IMR-90 (cell line): ENCODE measurements at regions not wholly inside any gene's neighbourhood (a gene's known extent, or its start where the extent isn't known, plus 50 kb on each side); places are given as distances from the start of the nearest gene placed in this dataset.
A peak's percentile ranks its signal among the peaks of the same experiment; 100 is the strongest.

Experiments used
- ATAC-seq: fragments of 200-7000 bp; cut with Tn5 transposase; 2 replicates; pipeline ENCODE4 v1.9.1; 2020; ENCODE audit warnings: low read depth, mild to moderate bottlenecking, moderate library complexity
- BruUV-seq: library from RNA; stranded (reverse); fragments of 400-500 nt; replicated peaks from 2 replicates; lab custom pipeline; 2021; lab: Mats Ljungman, UMichigan
- CTCF ChIA-PET: fragments of 300-600 bp; formaldehyde crosslinking; extraction: SDS; loops from one replicate; lab custom pipeline; 2021; ENCODE audit warnings: antibody characterized with exemption; lab: Yijun Ruan, JAX
- POLR2A ChIA-PET: fragments of 300-600 bp; sonication (Branson Sonifier 250); formaldehyde crosslinking; loops from one replicate; lab custom pipeline; 2022; ENCODE audit warnings: antibody characterized with exemption; ENCODE audit not compliant: unreplicated experiment; lab: Charles Lee
- DNase-seq: peaks from one replicate; pipeline ENCODE4 v3.0.0; 2013
- H2AFZ ChIP-seq: replicated peaks from 2 replicates; pipeline ENCODE3; 2013; ENCODE audit warnings: low read length, mild to moderate bottlenecking; ENCODE audit not compliant: poor library complexity
- H2AK5ac ChIP-seq: 2 replicates; pipeline ENCODE4 v1.6.1; 2013; ENCODE audit warnings: low read depth, low read length, inconsistent platforms
- H2AK9ac ChIP-seq: replicated peaks from 2 replicates; pipeline ENCODE3; 2013; ENCODE audit warnings: mild to moderate bottlenecking, low read depth, low read length, moderate library complexity; ENCODE audit not compliant: poor library complexity
- H2BK120ac ChIP-seq: 2 replicates; pipeline ENCODE4 v1.6.1; 2013; ENCODE audit warnings: low read depth, low read length, inconsistent platforms
- H2BK15ac ChIP-seq: 3 replicates; pipeline ENCODE4 v1.6.1; 2013; ENCODE audit warnings: low read depth, low read length, inconsistent platforms
- H2BK20ac ChIP-seq: 2 replicates; pipeline ENCODE4 v1.6.1; 2013; ENCODE audit warnings: low read depth, mild to moderate bottlenecking, inconsistent platforms, low read length, moderate library complexity
- H2BK5ac ChIP-seq: 2 replicates; pipeline ENCODE4 v1.6.1; 2013; ENCODE audit warnings: mild to moderate bottlenecking, low read depth, low read length, inconsistent platforms; ENCODE audit not compliant: poor library complexity, severe bottlenecking
- H3K14ac ChIP-seq: replicated peaks from 2 replicates; pipeline ENCODE4 v1.6.1; 2013; ENCODE audit warnings: low read depth, low read length, inconsistent platforms
- H3K18ac ChIP-seq: 2 replicates; pipeline ENCODE4 v1.6.1; 2013; ENCODE audit warnings: low read depth, low read length, control low read depth
- H3K23ac ChIP-seq: 2 replicates; pipeline ENCODE4 v1.6.1; 2013; ENCODE audit warnings: low read depth, low read length, inconsistent platforms
- H3K27ac ChIP-seq: 2 replicates; pipeline ENCODE4 v1.5.1; 2013; ENCODE audit warnings: mild to moderate bottlenecking, control low read depth, low read length; ENCODE audit not compliant: insufficient read depth
- H3K27me3 ChIP-seq: 2 replicates; pipeline ENCODE4 v1.6.1; 2013; ENCODE audit warnings: low read length; ENCODE audit not compliant: control insufficient read depth, insufficient read depth
- H3K36me3 ChIP-seq: 2 replicates; pipeline ENCODE4 v1.6.1; 2013; ENCODE audit warnings: low read length, mixed read lengths; ENCODE audit not compliant: control insufficient read depth, insufficient read depth
- H3K4ac ChIP-seq: 2 replicates; pipeline ENCODE4 v1.6.1; 2013; ENCODE audit warnings: low read depth, low read length, inconsistent platforms
- H3K4me1 ChIP-seq: 2 replicates; pipeline ENCODE4 v1.6.1; 2013; ENCODE audit warnings: low read length, mixed read lengths; ENCODE audit not compliant: control insufficient read depth, insufficient read depth
- H3K4me2 ChIP-seq: 2 replicates; pipeline ENCODE4 v1.6.1; 2013; ENCODE audit warnings: low read depth, mild to moderate bottlenecking, control low read depth, low read length, moderate library complexity
- H3K4me3 ChIP-seq: 2 replicates; pipeline ENCODE4 v1.5.1; 2013; ENCODE audit warnings: low read depth, mild to moderate bottlenecking, control low read depth, low read length, moderate library complexity; ENCODE audit not compliant: insufficient read depth
- H3K56ac ChIP-seq: 2 replicates; pipeline ENCODE4 v1.6.1; 2013; ENCODE audit warnings: low read length, inconsistent platforms; ENCODE audit not compliant: insufficient read depth; ENCODE audit errors: extremely low read depth
- H3K79me1 ChIP-seq, 2 experiments: 2 replicates each; pipeline ENCODE4 v1.6.1; 2013; ENCODE audit warnings: low read length in 2 of 2, inconsistent platforms in 1 of 2, low read depth in 1 of 2
- H3K9ac ChIP-seq: 2 replicates; pipeline ENCODE4 v1.6.1; 2013; ENCODE audit warnings: low read depth, low read length, control low read depth
- H3K9me1 ChIP-seq: 2 replicates; pipeline ENCODE4 v1.6.1; 2013; ENCODE audit warnings: low read length, inconsistent platforms; ENCODE audit not compliant: insufficient read depth
- H3K9me3 ChIP-seq: 2 replicates; pipeline ENCODE4 v1.6.1; 2013; ENCODE audit warnings: low read length; ENCODE audit not compliant: control insufficient read depth, insufficient read depth
- H4K20me1 ChIP-seq: 2 replicates; pipeline ENCODE4 v1.6.1; 2013; ENCODE audit warnings: low read length, inconsistent platforms; ENCODE audit not compliant: insufficient read depth
- H4K5ac ChIP-seq: 2 replicates; pipeline ENCODE4 v1.6.1; 2013; ENCODE audit warnings: mild to moderate bottlenecking, low read depth, low read length, control low read depth
- H4K8ac ChIP-seq, 2 experiments: 2 replicates each; pipeline ENCODE4 v1.6.1; 2013; ENCODE audit warnings: low read depth in 2 of 2, low read length in 2 of 2, control low read depth in 1 of 2, inconsistent platforms in 1 of 2
- H4K91ac ChIP-seq: 2 replicates; pipeline ENCODE4 v1.6.1; 2013; ENCODE audit warnings: low read depth, low read length, inconsistent platforms; ENCODE audit not compliant: insufficient read depth
- BHLHE40 ChIP-seq: fragments of 150-350 bp; IDR thresholded peaks from 2 replicates; pipeline ENCODE4 v1.6.1; 2016; ENCODE audit warnings: mild to moderate bottlenecking, low read depth, low read length
- CEBPB ChIP-seq: IDR thresholded peaks from 2 replicates; pipeline ENCODE4 v1.6.1; 2012; ENCODE audit warnings: low read depth, low read length, improper control_type of control experiment
- FOS ChIP-seq: fragments of 150-350 bp; IDR thresholded peaks from 2 replicates; pipeline ENCODE4 v1.6.1; 2016; ENCODE audit warnings: low read depth, low read length
- MXI1 ChIP-seq: IDR thresholded peaks from 2 replicates; pipeline ENCODE4 v1.6.1; 2012; ENCODE audit warnings: low read depth, mild to moderate bottlenecking, low read length, moderate library complexity, borderline replicate concordance
- NFE2L2 ChIP-seq: fragments of 150-350 bp; IDR thresholded peaks from 2 replicates; pipeline ENCODE4 v1.6.1; 2016; ENCODE audit warnings: low read depth, mild to moderate bottlenecking, low read length
- POLR2A ChIP-seq: IDR thresholded peaks from 2 replicates; pipeline ENCODE4 v1.6.1; 2012; ENCODE audit warnings: mild to moderate bottlenecking, low read depth, low read length
- RCOR1 ChIP-seq: IDR thresholded peaks from 2 replicates; pipeline ENCODE4 v1.6.1; 2012; ENCODE audit warnings: mild to moderate bottlenecking, low read length, improper control_type of control experiment; ENCODE audit not compliant: insufficient replicate concordance
- WGBS, 2 experiments: methylation state at CpG; one replicate each; pipeline versions ENCODE4 v1.1.5 to v1.1.7; 2013; ENCODE audit warnings: missing lambda C conversion rate in 2 of 2; ENCODE audit not compliant: insufficient read length in 1 of 2; ENCODE audit errors: extremely low coverage in 2 of 2; 5-methylcytosine and 5-hydroxymethylcytosine counted together
- dilution Hi-C: fragments of 300-500 bp; cut with HindIII; formaldehyde crosslinking; loops from one replicate; pipeline ENCODE4 v1.14.3; 2018; ENCODE audit warnings: low sequenced_read_pairs; ENCODE audit not compliant: unreplicated experiment
- in situ Hi-C: fragments of 300-500 bp; cut with MboI; formaldehyde crosslinking; loops from 3 replicates; pipeline ENCODE4 v1.14.3; 2019; ENCODE audit warnings: low sequenced_read_pairs, inconsistent platforms, mixed read lengths
- intact Hi-C: fragments of 100-400 bp; cut with micrococcal nuclease; formaldehyde crosslinking; loops from 2 replicates; pipeline ENCODE4 v1.10.0; 2022
- TF ChIP-seq, protein P1 (sequence below): conservative IDR thresholded peaks from 2 replicates; pipeline ENCODE4 v1.5.1; 2012; ENCODE audit warnings: mild to moderate bottlenecking, low read depth, low read length, improper control_type of control experiment

DNA sequence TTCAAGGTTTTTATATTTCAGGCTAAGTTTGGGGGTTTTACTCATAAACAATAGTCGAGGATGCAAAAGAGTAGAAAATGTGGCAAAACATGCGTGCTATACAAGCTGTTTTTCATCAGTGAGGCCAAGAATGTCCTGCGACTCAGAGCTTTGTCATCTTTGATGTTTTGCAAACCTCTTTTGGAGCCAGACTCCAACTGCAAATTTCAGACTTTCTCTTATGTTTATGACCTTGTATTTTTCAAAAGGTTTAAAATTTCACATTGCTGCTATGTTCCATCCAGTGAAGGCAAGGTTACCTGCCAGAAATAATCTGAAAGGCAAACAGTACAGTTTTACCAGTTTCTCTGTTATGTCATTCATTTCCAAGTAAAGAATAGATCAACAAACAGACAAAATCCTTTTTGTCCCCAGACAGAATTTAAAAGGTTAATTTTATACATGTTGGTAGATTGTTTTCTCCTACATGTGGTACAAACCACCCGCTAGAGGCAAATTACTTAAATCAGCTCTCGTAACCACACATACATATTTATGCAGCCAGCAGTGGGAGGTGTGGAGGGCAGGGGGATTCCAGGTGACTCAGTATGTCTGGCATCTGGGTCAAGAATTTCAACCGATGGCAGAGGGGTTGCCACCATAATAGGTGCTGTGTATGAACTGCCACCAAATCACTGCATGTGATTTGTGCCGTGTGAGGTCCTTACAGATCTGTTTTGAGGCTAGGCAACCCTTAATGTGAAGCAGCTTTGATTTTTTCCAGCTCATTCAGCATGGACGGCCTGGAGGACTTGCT lies 119.8 kb upstream of the CPM start:
- no peaks in the 10 kb centered on the region for H3K27me3 ChIP-seq
- peak overlapping the region; percentile 59; the same call in 1 of the 2 replicates for H2AK5ac ChIP-seq
- peak overlapping the region; percentile 61 for H3K23ac ChIP-seq
- peaks cover 15% of the 10 kb centered on the region for H3K4me1 ChIP-seq
- peak overlapping the region; percentile 24; the same call in 1 of the 2 replicates for H3K27ac ChIP-seq
- H3K14ac ChIP-seq = peak overlapping the region; percentile 74
- H2AFZ ChIP-seq = peak overlapping the region; percentile 75
- peak overlapping the region; percentile 74 for H4K91ac ChIP-seq
- 0% methylated on average over 1 of the region's 8 CpGs; no CpG with 5 or more reads in 1 of the 2 experiments for WGBS, 2 experiments
- H2BK120ac ChIP-seq = peak overlapping the region; percentile 91
- CTCF ChIA-PET = interaction anchor here (0.6 to 1.2 kb wide), 5 partner anchors 24 to 201 kb away, joined by 3 read pairs; no protein-coding TSS in a partner anchor
- ATAC-seq = peak; percentile 84
- H2BK15ac ChIP-seq = peak overlapping the region; percentile 79; the same call in 2 of the 3 replicates
- H3K18ac ChIP-seq = peak overlapping the region; percentile 86
- POLR2A ChIA-PET = interaction anchor here (0.7 kb wide), 1 partner anchor 12 kb away, joined by 5 read pairs; no protein-coding TSS in a partner anchor
- H4K8ac ChIP-seq = peak overlapping the region; percentile 24 to 86
- no peak overlapping the region for H3K4me3 ChIP-seq
- dilution Hi-C loops (no loop called here), intact Hi-C loops (loop anchor here (2.0 kb wide), 1 partner anchor 46 kb away; no protein-coding TSS in a partner anchor), in situ Hi-C loops (no loop called here)
- H2BK5ac ChIP-seq = peak overlapping the region; percentile 93
- H2AK9ac ChIP-seq = peak overlapping the region; percentile 67
- H3K79me1 ChIP-seq = 0 out of 4 replicates have a peak, but pooled peaks cover 0 to 7% of the 10 kb centered on the region in 2 experiments
- no TSS peak for BruUV-seq
- peak overlapping the region; percentile 61 for H3K4me2 ChIP-seq
- H4K20me1 ChIP-seq = no peaks in the 10 kb centered on the region
- no peaks in the 10 kb centered on the region for H3K9me3 ChIP-seq
- no peaks in the 10 kb centered on the region for H3K36me3 ChIP-seq
- peak overlapping the region; percentile 85 for H4K5ac ChIP-seq
- no peak overlapping the region for H3K9ac ChIP-seq
- H3K9me1 ChIP-seq = peaks cover 9% of the 10 kb centered on the region
- TF ChIP-seq BHLHE40 (peak; percentile 41; the same call in 1 of the 2 replicates), CEBPB (peak; percentile 72), NFE2L2 (no peak), RCOR1 (peak; percentile 52), POLR2A (no peak), MXI1 (no peak), FOS (peak; percentile 38; the same call in 1 of the 2 replicates)
- TF ChIP-seq, protein P1, sequence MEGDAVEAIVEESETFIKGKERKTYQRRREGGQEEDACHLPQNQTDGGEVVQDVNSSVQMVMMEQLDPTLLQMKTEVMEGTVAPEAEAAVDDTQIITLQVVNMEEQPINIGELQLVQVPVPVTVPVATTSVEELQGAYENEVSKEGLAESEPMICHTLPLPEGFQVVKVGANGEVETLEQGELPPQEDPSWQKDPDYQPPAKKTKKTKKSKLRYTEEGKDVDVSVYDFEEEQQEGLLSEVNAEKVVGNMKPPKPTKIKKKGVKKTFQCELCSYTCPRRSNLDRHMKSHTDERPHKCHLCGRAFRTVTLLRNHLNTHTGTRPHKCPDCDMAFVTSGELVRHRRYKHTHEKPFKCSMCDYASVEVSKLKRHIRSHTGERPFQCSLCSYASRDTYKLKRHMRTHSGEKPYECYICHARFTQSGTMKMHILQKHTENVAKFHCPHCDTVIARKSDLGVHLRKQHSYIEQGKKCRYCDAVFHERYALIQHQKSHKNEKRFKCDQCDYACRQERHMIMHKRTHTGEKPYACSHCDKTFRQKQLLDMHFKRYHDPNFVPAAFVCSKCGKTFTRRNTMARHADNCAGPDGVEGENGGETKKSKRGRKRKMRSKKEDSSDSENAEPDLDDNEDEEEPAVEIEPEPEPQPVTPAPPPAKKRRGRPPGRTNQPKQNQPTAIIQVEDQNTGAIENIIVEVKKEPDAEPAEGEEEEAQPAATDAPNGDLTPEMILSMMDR = 0 out of 2 replicates have a peak, but pooled peaks have one; percentile 11
- H2BK20ac ChIP-seq = peak overlapping the region; percentile 89
- H3K56ac ChIP-seq = peak overlapping the region; percentile 37
- DNase-seq = peak; percentile 83
- peak overlapping the region; percentile 77 for H3K4ac ChIP-seq
